IMR-90 (cell line): ENCODE measurements at regions not wholly inside any gene's neighbourhood (a gene's known extent, or its start where the extent isn't known, plus 50 kb on each side); places are given as distances from the start of the nearest gene placed in this dataset.

ENCODE experiments used
- ATAC-seq: fragments of 200-7000 bp; cut with Tn5 transposase; 2 replicates; pipeline ENCODE4 v1.9.1; 2020; ENCODE audit warnings: low read depth, mild to moderate bottlenecking, moderate library complexity
- BruUV-seq: library from RNA; stranded (reverse); fragments of 400-500 nt; replicated peaks from 2 replicates; lab custom pipeline; 2021; lab: Mats Ljungman, UMichigan
- CTCF ChIA-PET: fragments of 300-600 bp; formaldehyde crosslinking; extraction: SDS; loops from one replicate; lab custom pipeline; 2021; ENCODE audit warnings: antibody characterized with exemption; lab: Yijun Ruan, JAX
- POLR2A ChIA-PET: fragments of 300-600 bp; sonication (Branson Sonifier 250); formaldehyde crosslinking; loops from one replicate; lab custom pipeline; 2022; ENCODE audit warnings: antibody characterized with exemption; ENCODE audit not compliant: unreplicated experiment; lab: Charles Lee
- DNase-seq: peaks from one replicate; pipeline ENCODE4 v3.0.0; 2013
- H2AFZ ChIP-seq: replicated peaks from 2 replicates; pipeline ENCODE3; 2013; ENCODE audit warnings: low read length, mild to moderate bottlenecking; ENCODE audit not compliant: poor library complexity
- H2AK5ac ChIP-seq: 2 replicates; pipeline ENCODE4 v1.6.1; 2013; ENCODE audit warnings: low read depth, low read length, inconsistent platforms
- H2AK9ac ChIP-seq: replicated peaks from 2 replicates; pipeline ENCODE3; 2013; ENCODE audit warnings: mild to moderate bottlenecking, low read depth, low read length, moderate library complexity; ENCODE audit not compliant: poor library complexity
- H2BK120ac ChIP-seq: 2 replicates; pipeline ENCODE4 v1.6.1; 2013; ENCODE audit warnings: low read depth, low read length, inconsistent platforms
- H2BK15ac ChIP-seq: 3 replicates; pipeline ENCODE4 v1.6.1; 2013; ENCODE audit warnings: low read depth, low read length, inconsistent platforms
- H2BK20ac ChIP-seq: 2 replicates; pipeline ENCODE4 v1.6.1; 2013; ENCODE audit warnings: low read depth, mild to moderate bottlenecking, inconsistent platforms, low read length, moderate library complexity
- H2BK5ac ChIP-seq: 2 replicates; pipeline ENCODE4 v1.6.1; 2013; ENCODE audit warnings: mild to moderate bottlenecking, low read depth, low read length, inconsistent platforms; ENCODE audit not compliant: poor library complexity, severe bottlenecking
- H3K14ac ChIP-seq: replicated peaks from 2 replicates; pipeline ENCODE4 v1.6.1; 2013; ENCODE audit warnings: low read depth, low read length, inconsistent platforms
- H3K18ac ChIP-seq: 2 replicates; pipeline ENCODE4 v1.6.1; 2013; ENCODE audit warnings: low read depth, low read length, control low read depth
- H3K23ac ChIP-seq: 2 replicates; pipeline ENCODE4 v1.6.1; 2013; ENCODE audit warnings: low read depth, low read length, inconsistent platforms
- H3K27ac ChIP-seq: 2 replicates; pipeline ENCODE4 v1.5.1; 2013; ENCODE audit warnings: mild to moderate bottlenecking, control low read depth, low read length; ENCODE audit not compliant: insufficient read depth
- H3K27me3 ChIP-seq: 2 replicates; pipeline ENCODE4 v1.6.1; 2013; ENCODE audit warnings: low read length; ENCODE audit not compliant: control insufficient read depth, insufficient read depth
- H3K36me3 ChIP-seq: 2 replicates; pipeline ENCODE4 v1.6.1; 2013; ENCODE audit warnings: low read length, mixed read lengths; ENCODE audit not compliant: control insufficient read depth, insufficient read depth
- H3K4ac ChIP-seq: 2 replicates; pipeline ENCODE4 v1.6.1; 2013; ENCODE audit warnings: low read depth, low read length, inconsistent platforms
- H3K4me1 ChIP-seq: 2 replicates; pipeline ENCODE4 v1.6.1; 2013; ENCODE audit warnings: low read length, mixed read lengths; ENCODE audit not compliant: control insufficient read depth, insufficient read depth
- H3K4me2 ChIP-seq: 2 replicates; pipeline ENCODE4 v1.6.1; 2013; ENCODE audit warnings: low read depth, mild to moderate bottlenecking, control low read depth, low read length, moderate library complexity
- H3K4me3 ChIP-seq: 2 replicates; pipeline ENCODE4 v1.5.1; 2013; ENCODE audit warnings: low read depth, mild to moderate bottlenecking, control low read depth, low read length, moderate library complexity; ENCODE audit not compliant: insufficient read depth
- H3K56ac ChIP-seq: 2 replicates; pipeline ENCODE4 v1.6.1; 2013; ENCODE audit warnings: low read length, inconsistent platforms; ENCODE audit not compliant: insufficient read depth; ENCODE audit errors: extremely low read depth
- H3K79me1 ChIP-seq, 2 experiments: 2 replicates each; pipeline ENCODE4 v1.6.1; 2013; ENCODE audit warnings: low read length in 2 of 2, inconsistent platforms in 1 of 2, low read depth in 1 of 2
- H3K9ac ChIP-seq: 2 replicates; pipeline ENCODE4 v1.6.1; 2013; ENCODE audit warnings: low read depth, low read length, control low read depth
- H3K9me1 ChIP-seq: 2 replicates; pipeline ENCODE4 v1.6.1; 2013; ENCODE audit warnings: low read length, inconsistent platforms; ENCODE audit not compliant: insufficient read depth
- H3K9me3 ChIP-seq: 2 replicates; pipeline ENCODE4 v1.6.1; 2013; ENCODE audit warnings: low read length; ENCODE audit not compliant: control insufficient read depth, insufficient read depth
- H4K20me1 ChIP-seq: 2 replicates; pipeline ENCODE4 v1.6.1; 2013; ENCODE audit warnings: low read length, inconsistent platforms; ENCODE audit not compliant: insufficient read depth
- H4K5ac ChIP-seq: 2 replicates; pipeline ENCODE4 v1.6.1; 2013; ENCODE audit warnings: mild to moderate bottlenecking, low read depth, low read length, control low read depth
- H4K8ac ChIP-seq, 2 experiments: 2 replicates each; pipeline ENCODE4 v1.6.1; 2013; ENCODE audit warnings: low read depth in 2 of 2, low read length in 2 of 2, control low read depth in 1 of 2, inconsistent platforms in 1 of 2
- H4K91ac ChIP-seq: 2 replicates; pipeline ENCODE4 v1.6.1; 2013; ENCODE audit warnings: low read depth, low read length, inconsistent platforms; ENCODE audit not compliant: insufficient read depth
- NFE2L2 ChIP-seq: fragments of 150-350 bp; IDR thresholded peaks from 2 replicates; pipeline ENCODE4 v1.6.1; 2016; ENCODE audit warnings: low read depth, mild to moderate bottlenecking, low read length
- RAD21 ChIP-seq: IDR thresholded peaks from 2 replicates; pipeline ENCODE4 v1.6.1; 2012; ENCODE audit warnings: low read length, improper control_type of control experiment
- RCOR1 ChIP-seq: IDR thresholded peaks from 2 replicates; pipeline ENCODE4 v1.6.1; 2012; ENCODE audit warnings: mild to moderate bottlenecking, low read length, improper control_type of control experiment; ENCODE audit not compliant: insufficient replicate concordance
- WGBS, 2 experiments: methylation state at CpG; one replicate each; pipeline versions ENCODE4 v1.1.5 to v1.1.7; 2013; ENCODE audit warnings: missing lambda C conversion rate in 2 of 2; ENCODE audit not compliant: insufficient read length in 1 of 2; ENCODE audit errors: extremely low coverage in 2 of 2; 5-methylcytosine and 5-hydroxymethylcytosine counted together
- dilution Hi-C: fragments of 300-500 bp; cut with HindIII; formaldehyde crosslinking; loops from one replicate; pipeline ENCODE4 v1.14.3; 2018; ENCODE audit warnings: low sequenced_read_pairs; ENCODE audit not compliant: unreplicated experiment
- in situ Hi-C: fragments of 300-500 bp; cut with MboI; formaldehyde crosslinking; loops from 3 replicates; pipeline ENCODE4 v1.14.3; 2019; ENCODE audit warnings: low sequenced_read_pairs, inconsistent platforms, mixed read lengths
- intact Hi-C: fragments of 100-400 bp; cut with micrococcal nuclease; formaldehyde crosslinking; loops from 2 replicates; pipeline ENCODE4 v1.10.0; 2022
- TF ChIP-seq, protein P1 (sequence below): fragments of 150-350 bp; IDR thresholded peaks from 2 replicates; pipeline ENCODE4 v1.6.1; 2016; ENCODE audit warnings: low read depth, mild to moderate bottlenecking, low read length, moderate library complexity, borderline replicate concordance

DNA sequence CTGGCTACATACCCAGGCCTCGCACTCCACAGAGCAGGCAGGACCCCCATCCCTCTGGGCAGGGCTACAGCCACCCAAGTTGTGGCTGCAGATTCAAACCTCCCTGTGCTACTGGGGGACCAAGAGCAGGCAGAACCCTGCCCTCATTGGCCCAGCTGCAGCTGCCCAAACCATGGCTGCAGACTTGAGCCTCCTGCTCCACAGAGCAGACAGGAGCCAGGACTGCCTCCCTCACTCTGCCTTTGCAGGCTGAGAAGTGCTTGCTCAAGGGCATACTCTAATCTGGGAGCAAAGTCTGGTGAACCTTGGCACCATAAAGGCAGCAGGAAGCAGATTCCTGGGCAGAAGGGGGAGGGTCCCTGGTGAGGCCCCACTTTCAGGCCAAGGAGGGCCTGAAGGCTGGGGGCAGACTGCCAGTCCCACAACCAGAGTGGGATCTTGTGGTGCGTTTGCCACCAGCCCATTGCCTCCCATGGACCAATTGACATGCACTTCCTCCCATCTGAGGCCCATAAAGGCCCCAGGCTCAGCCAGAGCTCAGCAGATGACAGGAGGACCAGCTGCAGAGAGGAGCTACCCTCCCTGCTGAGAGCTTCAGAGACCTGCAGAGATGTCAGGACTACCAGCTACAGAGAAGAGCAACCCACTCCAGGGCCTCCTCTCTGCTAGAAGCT lies 64.2 kb upstream of the EPHA6 start:
- ChIA-PET CTCF (no interaction called here), POLR2A (no interaction called here)
- H3K4me1 ChIP-seq: no peaks in the 10 kb centered on the region
- H2BK5ac ChIP-seq: no peak overlapping the region
- H3K9ac ChIP-seq: no peak overlapping the region
- BruUV-seq: no TSS peak
- H3K79me1 ChIP-seq: no peaks in the 10 kb centered on the region
- H4K20me1 ChIP-seq: no peaks in the 10 kb centered on the region
- no peak for DNase-seq
- H2AK9ac ChIP-seq: no peak overlapping the region
- peaks cover 18% of the 10 kb centered on the region for H3K9me3 ChIP-seq
- no peak overlapping the region for H2AK5ac ChIP-seq
- no CpG with 5 or more reads among the region's 2 CpGs for WGBS, 2 experiments
- no peak overlapping the region for H3K4me2 ChIP-seq
- H2BK15ac ChIP-seq: no peak overlapping the region
- no peak overlapping the region for H3K4me3 ChIP-seq
- ATAC-seq: no peak
- H3K4ac ChIP-seq: no peak overlapping the region
- dilution Hi-C loops: no loop called here
- no peak overlapping the region for H3K56ac ChIP-seq
- H2AFZ ChIP-seq: no peak overlapping the region
- no peak for TF ChIP-seq NFE2L2
- TF ChIP-seq, protein P1, sequence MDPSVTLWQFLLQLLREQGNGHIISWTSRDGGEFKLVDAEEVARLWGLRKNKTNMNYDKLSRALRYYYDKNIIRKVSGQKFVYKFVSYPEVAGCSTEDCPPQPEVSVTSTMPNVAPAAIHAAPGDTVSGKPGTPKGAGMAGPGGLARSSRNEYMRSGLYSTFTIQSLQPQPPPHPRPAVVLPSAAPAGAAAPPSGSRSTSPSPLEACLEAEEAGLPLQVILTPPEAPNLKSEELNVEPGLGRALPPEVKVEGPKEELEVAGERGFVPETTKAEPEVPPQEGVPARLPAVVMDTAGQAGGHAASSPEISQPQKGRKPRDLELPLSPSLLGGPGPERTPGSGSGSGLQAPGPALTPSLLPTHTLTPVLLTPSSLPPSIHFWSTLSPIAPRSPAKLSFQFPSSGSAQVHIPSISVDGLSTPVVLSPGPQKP: no peak
- TF ChIP-seq RCOR1: no peak
- no peak for TF ChIP-seq RAD21
- no peak overlapping the region for H2BK20ac ChIP-seq
- intact Hi-C loops: no loop called here
- H3K18ac ChIP-seq: no peak overlapping the region
- H4K8ac ChIP-seq: no peak overlapping the region
- H3K14ac ChIP-seq: no peak overlapping the region
- H4K5ac ChIP-seq: no peak overlapping the region
- H3K27ac ChIP-seq: no peak overlapping the region
- H3K36me3 ChIP-seq: no peaks in the 10 kb centered on the region
- H3K9me1 ChIP-seq: no peaks in the 10 kb centered on the region
- no peak overlapping the region for H2BK120ac ChIP-seq
- no peak overlapping the region for H3K23ac ChIP-seq
- in situ Hi-C loops: no loop called here
- no peak overlapping the region for H4K91ac ChIP-seq
- H3K27me3 ChIP-seq: no peaks in the 10 kb centered on the region
